Right ventricle myocardium superior (tissue), 1 donor: ENCODE measurements at regions not wholly inside any gene's neighbourhood (a gene's known extent, or its start where the extent isn't known, plus 50 kb on each side); places are given as distances from the start of the nearest gene placed in this dataset.

Source experiments
- ATAC-seq: fragments of 200-7000 bp; cut with Tn5 transposase; one replicate; pipeline ENCODE4 v1.9.1; 2020; ENCODE audit warnings: mild to moderate bottlenecking; ENCODE audit not compliant: poor library complexity
- DNase-seq: peaks from one replicate; pipeline ENCODE4 v3.0.0-alpha.2; 2020
- intact Hi-C: fragments of 100-400 bp; cut with DNase I; formaldehyde crosslinking; loops from one replicate; pipeline ENCODE4 v1.11.2; 2022
- donor health status: DM: no; HTN: yes; CAD: no; lungs with severe emphysema.

DNA sequence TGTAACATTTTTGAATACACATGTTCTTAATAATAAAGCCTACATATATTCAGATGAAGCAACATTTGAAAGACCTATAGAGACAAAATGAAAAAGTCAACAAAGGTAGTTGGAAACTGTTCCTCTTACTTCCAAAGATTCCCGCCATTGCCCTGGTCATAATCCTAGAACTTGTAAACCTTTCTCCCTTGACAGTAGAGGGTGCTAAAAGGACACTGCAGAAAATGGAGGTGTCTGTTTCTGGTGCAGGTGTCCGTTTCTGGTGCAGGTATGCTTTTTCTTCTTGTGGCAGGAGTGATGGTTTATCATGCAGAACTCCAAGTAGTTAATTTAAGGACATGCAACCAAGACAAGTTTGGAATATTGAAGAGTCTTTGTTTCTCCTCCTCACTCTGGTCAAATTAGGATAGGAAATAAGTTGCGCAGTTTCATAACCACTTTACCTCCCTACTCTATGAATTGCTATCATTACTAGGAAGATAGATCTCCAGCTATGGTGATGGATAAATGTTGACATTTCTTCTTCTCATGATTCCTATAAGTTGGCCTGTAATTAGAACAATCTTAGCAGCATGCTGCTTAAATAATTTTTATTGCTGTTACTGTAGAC, 56.0 kb upstream of the FAM174A start:
- intact Hi-C loops: no loop called here
- no peak for ATAC-seq

DNA sequence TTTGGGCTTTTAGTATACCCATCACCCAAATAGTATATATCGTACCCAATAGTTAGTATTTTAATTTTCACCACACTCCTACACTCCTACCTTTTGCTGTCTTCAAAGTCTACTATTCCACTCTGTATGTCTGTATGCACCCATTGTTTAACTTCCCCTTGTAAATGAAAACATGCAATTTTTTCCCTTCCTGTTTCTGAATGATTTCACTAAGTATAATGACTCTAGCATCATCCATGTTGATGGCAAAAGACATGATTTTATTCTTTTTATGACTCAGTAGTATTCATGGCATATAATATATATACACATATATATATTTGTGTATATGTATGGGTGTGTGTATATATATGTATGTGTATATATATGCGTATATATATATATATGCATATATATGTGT, 63.1 kb upstream of the FAM174A start:
- no peak for ATAC-seq

More for the DNA sequence above, 56.0 kb upstream of the FAM174A start:
- DNase-seq: no peak

DNA sequence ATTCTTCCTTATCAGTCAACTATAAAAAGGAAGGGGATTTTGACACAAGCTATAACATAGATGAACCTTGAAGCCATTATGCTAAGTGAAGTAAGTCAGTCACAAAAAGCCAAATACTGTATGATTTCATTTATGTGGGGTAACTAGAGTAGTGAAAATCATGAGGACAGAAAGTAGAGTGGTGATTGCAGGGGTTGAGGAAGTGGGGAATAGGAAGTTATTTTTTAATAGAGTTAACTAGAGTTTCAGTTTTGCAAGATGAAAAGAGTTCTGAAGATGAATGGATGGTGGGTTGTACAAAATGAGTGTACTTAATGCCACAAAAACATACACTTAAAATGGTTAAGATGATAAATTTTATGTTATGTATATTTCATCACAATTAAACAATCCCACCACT, 65.4 kb upstream of the FAM174A start:
- ATAC-seq (no peak), DNase-seq (no peak)
- intact Hi-C loops: no loop called here

More for the DNA sequence above, 63.1 kb upstream of the FAM174A start:
- intact Hi-C loops: no loop called here
- DNase-seq: no peak

DNA sequence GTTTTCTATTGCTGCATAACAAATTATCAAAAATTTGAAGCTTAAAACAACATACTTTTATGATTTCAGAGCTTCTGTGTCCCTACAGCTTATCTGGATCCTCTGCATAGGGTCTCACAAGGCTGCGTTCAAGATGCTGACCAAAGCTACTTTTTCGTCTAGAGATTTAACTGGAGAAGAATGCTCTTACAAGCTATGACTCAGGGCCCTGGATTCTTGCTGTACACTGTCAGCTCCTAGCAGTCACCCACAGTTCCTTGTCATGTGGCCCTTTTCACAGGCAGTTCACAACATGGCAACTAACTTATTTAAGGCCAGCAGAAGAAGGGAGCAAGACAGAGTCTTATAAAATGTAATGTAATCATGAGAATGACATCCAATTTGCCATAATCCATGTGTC, 70.8 kb upstream of the FAM174A start:
- intact Hi-C loops: no loop called here
- DNase-seq (no peak), ATAC-seq (no peak)

DNA sequence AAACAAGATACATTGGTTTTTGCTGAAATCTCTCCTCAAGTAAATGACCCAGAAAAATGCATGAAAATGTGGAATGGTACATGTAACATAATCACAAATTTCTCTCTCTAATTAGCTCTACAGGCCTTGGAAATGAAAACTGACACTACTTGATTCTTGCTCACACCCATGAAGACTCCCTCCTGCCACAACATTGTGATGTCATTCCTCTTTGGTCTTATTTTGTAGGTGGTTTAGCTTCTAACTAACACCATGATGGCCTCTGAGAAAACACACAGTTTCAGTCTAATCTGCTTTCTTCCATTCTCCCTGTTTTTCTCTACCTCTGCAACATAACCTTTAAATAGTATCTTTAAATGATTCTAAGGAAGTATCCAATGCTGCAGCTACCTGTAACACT, 78.6 kb upstream of the FAM174A start:
- intact Hi-C loops: no loop called here
- ATAC-seq (no peak), DNase-seq (no peak)

DNA sequence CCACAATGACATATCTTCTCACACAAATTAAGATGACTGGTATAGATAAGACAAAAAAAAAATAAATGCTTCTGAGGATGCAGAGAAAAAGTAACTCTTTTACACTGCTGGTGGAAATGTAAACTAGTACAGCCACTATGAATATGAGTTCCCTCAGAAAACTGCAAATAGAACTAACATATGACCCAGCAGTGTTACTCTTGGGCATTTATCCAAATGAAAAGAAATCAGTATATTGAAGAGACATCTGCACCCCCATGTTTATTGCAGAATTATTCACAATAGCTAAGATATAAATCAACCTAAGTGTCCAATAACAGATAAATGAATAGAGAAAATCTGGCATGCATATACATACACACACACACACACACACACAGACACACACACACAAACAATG, 83.0 kb upstream of the FAM174A start:
- ATAC-seq (no peak), DNase-seq (no peak)
- intact Hi-C loops: no loop called here

DNA sequence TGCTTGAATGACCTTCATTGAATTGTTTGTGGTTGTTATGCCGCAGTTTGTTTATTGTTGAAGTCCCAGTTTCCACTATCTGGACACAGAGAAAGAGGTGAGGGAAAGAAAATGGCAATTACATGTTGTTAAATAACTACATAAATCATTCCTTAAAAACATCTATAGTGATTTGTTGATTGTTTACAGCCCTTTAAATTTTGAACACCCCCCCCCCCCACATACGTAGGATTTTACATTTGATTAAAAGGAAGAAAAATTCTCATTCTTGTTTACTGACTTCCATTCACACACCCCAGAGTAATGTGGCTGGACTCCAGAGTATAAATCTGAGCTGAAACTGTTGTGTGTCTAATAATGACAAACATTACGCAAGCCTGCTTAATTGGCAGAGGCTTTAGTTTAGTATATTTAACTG, 87.1 kb upstream of the FAM174A start:
- no peak for ATAC-seq
- intact Hi-C loops: no loop called here
- no peak for DNase-seq

DNA sequence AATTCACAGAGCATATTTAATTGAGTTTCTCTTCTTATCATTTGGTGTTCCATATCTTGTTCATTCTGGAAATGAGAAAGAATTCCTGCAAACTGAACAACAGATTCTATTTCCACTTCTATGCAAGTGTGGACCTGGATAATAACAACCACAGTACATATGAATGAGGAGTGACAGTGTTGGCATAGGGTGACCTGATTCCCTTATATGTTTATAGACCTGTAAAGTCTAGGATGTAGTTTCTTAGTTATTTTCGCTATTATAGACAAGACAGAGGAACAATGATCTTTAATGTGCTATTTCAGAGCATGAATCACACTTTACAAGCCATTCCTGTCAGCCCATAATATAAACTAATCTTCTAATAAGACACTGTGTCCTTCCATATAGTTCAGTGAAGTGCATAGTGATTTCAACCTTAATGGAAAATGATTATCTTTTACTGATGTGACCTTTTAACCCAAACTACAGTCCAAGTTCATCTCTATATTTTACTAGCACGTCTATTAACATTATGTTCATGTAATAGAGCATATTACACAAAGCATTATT, 88.2 kb upstream of the FAM174A start:
- DNase-seq (no peak), ATAC-seq (no peak)
- intact Hi-C loops: no loop called here

DNA sequence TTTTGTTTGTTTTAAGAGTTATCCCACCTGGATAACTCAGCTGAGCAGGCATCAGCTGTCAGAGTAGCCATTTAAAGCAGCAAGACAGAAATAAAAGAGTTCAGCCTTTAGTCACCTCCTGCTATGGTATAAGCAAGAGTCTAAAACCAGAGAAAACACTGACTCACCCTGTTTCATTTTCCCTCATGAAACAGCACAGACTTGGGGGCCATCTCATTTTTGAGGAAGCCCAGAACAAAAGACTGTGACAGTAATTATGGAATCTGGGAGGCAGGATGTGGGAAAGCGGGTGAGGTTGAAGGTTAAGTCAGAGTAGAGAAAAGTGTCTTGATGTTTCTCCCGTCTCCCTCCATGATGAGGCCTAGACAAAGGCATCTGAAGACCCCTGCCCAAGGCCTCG, 90.2 kb upstream of the FAM174A start:
- DNase-seq (no peak), ATAC-seq (no peak)
- intact Hi-C loops: no loop called here

DNA sequence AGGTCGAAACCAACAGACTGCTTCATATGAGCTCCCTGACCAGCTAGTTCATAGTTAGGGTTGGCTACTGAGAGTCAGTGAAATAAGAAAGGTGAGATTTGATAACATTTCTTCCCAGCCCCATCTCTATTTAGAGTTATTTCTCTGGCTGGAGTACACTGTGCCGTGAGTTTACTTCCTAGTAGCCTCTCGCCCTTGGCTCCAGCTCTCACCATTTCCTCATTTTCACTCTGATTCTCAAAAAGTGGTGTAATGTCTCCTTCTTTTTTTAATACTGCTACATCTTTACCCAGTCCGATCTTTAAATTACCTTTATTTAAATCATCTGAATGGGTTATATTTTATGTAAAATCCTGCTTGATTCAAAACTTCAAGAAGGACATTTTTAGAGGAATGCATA, 100.4 kb upstream of the FAM174A start:
- no peak for DNase-seq
- ATAC-seq: no peak
- intact Hi-C loops: no loop called here

DNA sequence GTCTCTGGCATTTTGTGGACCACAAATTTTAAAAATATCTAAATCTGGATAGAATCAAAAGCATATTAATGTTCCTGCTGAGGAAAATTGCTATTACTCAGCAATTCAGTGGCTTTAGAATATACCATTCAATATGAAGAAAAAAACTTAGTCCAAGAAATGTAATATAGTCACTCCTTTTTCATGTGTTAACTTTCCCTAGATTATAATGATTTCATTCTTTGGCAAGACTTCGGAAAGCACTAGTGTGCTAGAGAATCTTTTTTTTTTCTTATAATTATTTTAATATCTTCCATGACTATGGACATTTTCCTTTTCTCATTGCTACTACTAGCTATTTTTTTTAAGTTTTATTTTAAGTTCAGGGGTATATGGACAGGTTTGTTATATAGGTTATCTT, 102.4 kb upstream of the FAM174A start:
- intact Hi-C loops: no loop called here
- ATAC-seq (no peak), DNase-seq (no peak)

DNA sequence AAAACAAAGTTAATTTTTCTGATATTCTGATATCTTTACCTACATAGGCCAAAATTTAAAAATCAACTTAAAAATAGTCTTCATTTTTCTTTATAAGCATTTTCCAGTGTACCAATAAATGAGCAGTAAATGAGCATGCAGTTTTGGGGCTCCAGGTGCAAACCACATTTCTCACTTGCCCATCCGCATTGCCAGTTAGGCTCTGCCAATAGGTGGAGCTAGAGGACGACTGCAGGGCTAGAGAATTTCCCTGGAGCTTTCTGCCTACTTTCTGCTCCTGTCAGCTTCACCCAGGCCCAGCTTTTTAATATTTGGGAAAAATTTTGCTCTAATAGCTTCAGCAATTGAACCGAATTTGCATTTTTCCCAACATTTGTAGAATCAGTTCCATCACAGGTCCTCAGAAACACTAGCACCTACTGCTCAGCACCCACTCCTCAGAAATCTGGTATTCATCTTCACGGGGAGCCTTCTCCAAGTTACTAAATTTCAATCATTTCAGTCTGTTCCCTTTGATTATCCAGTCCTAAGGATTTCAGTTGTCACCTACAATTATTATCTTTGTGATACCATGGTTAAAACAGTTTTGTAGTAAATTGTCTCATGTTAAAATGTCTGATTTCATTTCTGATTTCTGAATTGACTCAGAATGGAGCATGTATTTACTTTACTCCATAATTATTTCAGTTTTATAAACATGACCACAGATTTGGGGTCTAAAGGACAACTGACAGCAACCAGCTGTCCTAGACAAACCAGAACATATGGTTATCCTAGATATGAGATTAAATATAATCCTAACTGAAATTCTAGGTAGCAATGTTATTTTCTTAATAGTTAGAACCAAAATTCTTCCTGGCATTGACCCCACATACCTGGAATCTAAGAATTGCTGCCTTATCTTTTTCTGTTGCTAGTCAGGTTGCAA, 104.6 kb upstream of the FAM174A start:
- DNase-seq: peak; percentile 43
- ATAC-seq: no peak
- intact Hi-C loops: no loop called here

DNA sequence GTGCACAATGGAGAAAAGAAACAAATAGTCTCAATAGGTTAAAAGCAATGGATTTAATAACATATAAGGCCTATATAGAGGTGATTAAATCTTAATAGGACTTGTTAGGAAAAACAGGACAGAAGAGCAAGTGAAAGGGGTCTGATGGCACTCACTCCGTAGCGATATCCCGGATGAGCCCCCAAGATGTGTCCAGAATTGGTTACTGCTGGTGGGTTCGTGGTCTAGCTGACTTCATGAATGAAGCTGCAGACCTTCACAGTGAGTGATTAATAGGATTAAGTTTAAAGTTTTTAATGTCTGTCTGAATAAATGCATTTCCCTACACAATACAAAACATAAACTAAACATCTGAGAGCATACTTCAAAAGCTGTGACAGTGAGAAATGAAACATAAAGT, 110.4 kb upstream of the FAM174A start:
- DNase-seq (no peak), ATAC-seq (no peak)
- intact Hi-C loops: no loop called here

DNA sequence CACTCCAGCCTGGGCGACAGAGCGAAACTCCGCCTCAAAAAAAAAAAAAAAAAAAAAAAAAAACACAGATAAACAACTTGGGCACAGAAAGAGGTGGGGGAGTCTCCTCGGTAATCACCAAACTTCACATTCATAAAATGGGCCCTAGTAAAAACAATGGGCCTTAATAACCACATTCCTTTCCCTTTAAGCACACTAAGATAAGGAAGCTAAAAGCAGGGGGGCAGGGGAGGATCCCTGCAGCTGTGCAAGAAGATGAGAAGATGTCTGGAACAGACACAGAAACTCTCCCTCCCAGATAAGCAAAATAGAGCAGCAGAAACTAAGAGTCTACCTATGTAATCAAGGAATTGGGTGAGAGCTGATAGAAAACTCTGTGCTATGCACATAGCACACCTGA, 111.2 kb upstream of the FAM174A start:
- ATAC-seq (no peak), DNase-seq (no peak)
- intact Hi-C loops: no loop called here

DNA sequence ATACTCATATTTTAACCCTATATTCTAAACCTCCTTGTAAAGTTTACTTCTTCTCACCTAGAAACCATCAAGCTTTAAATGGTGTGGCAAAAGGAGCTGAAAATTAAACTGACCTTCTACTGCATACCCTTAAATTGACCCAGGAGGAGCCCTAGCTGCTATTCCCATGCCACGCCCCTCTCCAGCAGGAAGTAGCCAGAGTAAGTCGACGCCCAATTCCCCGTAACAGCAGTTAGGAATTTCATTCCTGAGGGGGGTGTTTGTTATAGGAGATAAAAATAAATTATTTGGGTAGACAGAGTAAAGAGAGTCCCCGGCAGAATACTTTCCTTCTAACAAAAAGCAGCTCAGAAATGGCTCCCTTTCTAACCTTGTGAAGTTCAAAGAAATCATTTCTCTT, 111.8 kb upstream of the FAM174A start:
- no peak for DNase-seq
- intact Hi-C loops: no loop called here
- no peak for ATAC-seq

DNA sequence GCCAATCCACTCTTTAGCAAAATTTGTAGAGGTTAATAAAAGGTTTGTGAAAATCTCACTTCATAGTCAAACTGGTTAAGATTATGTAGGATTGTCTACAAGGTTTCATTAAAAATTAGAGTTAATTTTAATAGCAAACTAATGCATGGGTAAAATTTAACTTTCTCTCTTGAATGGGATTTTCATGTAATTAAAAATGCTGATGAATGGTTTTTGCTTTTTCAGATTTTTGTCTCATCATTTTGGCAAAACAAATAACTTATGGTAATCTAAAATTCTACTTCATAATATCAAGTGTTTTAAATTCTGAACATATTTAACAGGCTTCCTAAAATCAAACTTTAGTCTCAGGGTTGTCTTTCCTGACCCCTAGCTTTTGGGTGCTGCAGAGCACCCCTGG, 113.8 kb upstream of the FAM174A start:
- DNase-seq (no peak), ATAC-seq (no peak)
- intact Hi-C loops: no loop called here

DNA sequence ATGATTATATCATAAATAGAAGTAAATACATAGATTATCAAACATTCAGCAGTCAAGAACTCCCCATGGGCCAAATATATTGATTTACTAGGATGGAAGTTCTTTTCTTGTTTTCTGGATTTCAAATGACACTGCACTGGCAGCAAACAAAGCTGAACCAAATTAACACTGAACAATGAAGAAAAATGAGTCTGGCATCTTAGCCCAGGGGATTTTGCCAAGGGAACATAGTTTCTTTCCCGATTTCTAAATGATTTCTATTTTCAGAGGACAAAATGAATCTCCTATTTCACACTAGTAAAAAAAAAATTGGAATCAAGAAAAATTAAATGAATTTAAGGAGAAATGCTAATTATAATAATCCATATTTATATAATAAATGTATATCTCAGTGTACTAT, 116.9 kb upstream of the FAM174A start:
- DNase-seq: no peak
- ATAC-seq: no peak
- intact Hi-C loops: no loop called here

DNA sequence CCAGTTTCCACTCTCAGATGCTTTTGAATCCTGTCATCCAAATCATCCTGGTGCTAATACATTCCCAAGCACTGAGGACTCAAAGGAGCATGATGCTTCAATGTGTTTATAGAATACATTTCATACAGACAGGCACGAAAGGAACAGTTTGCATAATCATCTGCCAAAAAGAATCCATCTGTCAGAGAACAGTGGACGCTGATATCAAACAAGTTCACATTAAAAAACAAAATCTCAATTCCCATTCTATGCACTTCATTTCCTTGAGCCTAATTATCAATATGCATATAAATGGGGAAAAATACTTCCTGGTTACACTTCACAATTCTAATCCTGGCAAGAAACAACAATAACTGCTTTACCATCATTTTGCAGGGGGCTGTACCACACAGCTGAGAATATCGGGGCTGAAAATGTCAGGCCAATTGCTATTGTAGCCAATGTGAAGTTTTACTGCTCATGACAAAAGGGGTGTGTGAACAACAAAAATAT, 125.5 kb upstream of the FAM174A start:
- intact Hi-C loops: no loop called here
- DNase-seq (no peak), ATAC-seq (no peak)

DNA sequence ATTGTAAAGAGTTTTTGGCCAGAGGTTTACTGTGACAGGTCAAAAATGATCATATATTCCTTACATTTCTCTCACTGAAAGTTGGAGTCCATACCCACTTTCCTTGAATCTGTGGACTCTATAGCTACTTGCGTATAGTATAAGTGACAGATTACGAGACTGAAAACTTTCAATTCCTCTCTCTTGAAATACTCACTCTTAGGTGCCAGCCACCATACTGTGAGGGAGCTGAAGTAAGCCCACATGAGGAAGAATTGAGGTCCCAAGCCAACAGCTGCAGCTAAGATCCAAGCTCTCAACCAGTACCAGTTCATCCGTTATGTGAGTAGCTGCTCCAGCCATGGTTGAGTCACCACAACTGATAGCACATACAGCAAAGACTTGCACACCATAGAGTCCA, 128.1 kb upstream of the FAM174A start:
- DNase-seq (no peak), ATAC-seq (no peak)
- intact Hi-C loops: no loop called here

DNA sequence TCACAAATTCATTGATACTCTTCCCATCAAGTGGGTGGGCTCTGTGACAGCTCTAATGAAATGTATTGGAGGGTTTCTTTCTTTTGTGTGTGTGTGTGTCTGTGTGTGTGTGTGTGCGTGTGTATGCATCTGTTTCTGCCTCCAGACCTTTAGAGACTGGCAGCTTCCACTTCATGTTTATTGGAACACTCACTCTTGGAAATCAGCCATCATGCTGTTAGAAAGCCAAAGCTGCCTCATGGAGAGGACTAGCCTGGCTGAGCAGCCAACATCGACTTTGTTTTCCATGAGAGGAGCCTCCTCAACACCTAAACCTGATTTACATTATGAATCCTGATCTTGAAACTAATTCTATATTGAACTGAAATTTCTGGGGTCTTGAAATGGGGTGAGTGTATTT, 128.5 kb upstream of the FAM174A start:
- ATAC-seq (peak; percentile 56), DNase-seq (no peak)
- intact Hi-C loops: no loop called here
